ENCODE measurements at regions not wholly inside any gene's neighbourhood (a gene's known extent, or its start where the extent isn't known, plus 50 kb on each side); places are given as distances from the start of the nearest gene placed in this dataset.

GRCh38 chr2:101568969-101569368 is 94.1 kb upstream of the RFX8 start:
- Histone ChIP-seq H3K27me3 (ENCODE audit: control insufficient read depth, insufficient read depth, low read length) (no peaks in the 10 kb centered on the region), H3K4me3 (ENCODE audit: low read depth, low read length) (no peak overlapping the region), H3K36me3 (ENCODE audit: control insufficient read depth, insufficient read depth, low read length) (no peaks in the 10 kb centered on the region)
- no peak for FAIRE-seq
- no peak for DNase-seq (ENCODE audit: low read depth)
- TF ChIP-seq CTCF (IDR thresholded peaks at IDR 0.05; ENCODE audit: insufficient read depth, low read length, severe bottlenecking), result no peak

GRCh38 chr2:101566632-101567228 is 91.8 kb upstream of the RFX8 start:
- no peak for DNase-seq (ENCODE audit: low read depth)
- no peak for TF ChIP-seq CTCF (IDR thresholded peaks at IDR 0.05; ENCODE audit: insufficient read depth, low read length, severe bottlenecking)
- H3K36me3 ChIP-seq (ENCODE audit: control insufficient read depth, insufficient read depth, low read length), result no peaks in the 10 kb centered on the region
- no peak overlapping the region for H3K4me3 ChIP-seq (ENCODE audit: low read depth, low read length)
- no peak for FAIRE-seq
- no peaks in the 10 kb centered on the region for H3K27me3 ChIP-seq (ENCODE audit: control insufficient read depth, insufficient read depth, low read length)

- DNase-seq (ENCODE audit: low read depth), result no peak
- no peak overlapping the region for H3K4me3 ChIP-seq (ENCODE audit: low read depth, low read length)
- no peak for FAIRE-seq
- no peak for TF ChIP-seq CTCF (IDR thresholded peaks at IDR 0.05; ENCODE audit: insufficient read depth, low read length, severe bottlenecking)
- H3K36me3 ChIP-seq (ENCODE audit: control insufficient read depth, insufficient read depth, low read length), result no peaks in the 10 kb centered on the region
- H3K27me3 ChIP-seq (ENCODE audit: control insufficient read depth, insufficient read depth, low read length), result no peaks in the 10 kb centered on the region
Observed at GRCh38 chr2:101563849-101564248, 88.9 kb upstream of the RFX8 start.

GRCh38 chr2:101560780-101561315 is 85.9 kb upstream of the RFX8 start:
- Histone ChIP-seq H3K27me3 (ENCODE audit: control insufficient read depth, insufficient read depth, low read length) (no peaks in the 10 kb centered on the region), H3K36me3 (ENCODE audit: control insufficient read depth, insufficient read depth, low read length) (no peaks in the 10 kb centered on the region), H3K4me3 (ENCODE audit: low read depth, low read length) (no peak overlapping the region)
- no peak for TF ChIP-seq CTCF (IDR thresholded peaks at IDR 0.05; ENCODE audit: insufficient read depth, low read length, severe bottlenecking)
- DNase-seq (ENCODE audit: low read depth), result no peak
- no peak for FAIRE-seq

GRCh38 chr2:101559551-101559950 is 84.6 kb upstream of the RFX8 start:
- H3K4me3 ChIP-seq (ENCODE audit: low read depth, low read length), result no peak overlapping the region
- DNase-seq (ENCODE audit: low read depth), result peak; percentile 22
- TF ChIP-seq CTCF (IDR thresholded peaks at IDR 0.05; ENCODE audit: insufficient read depth, low read length, severe bottlenecking), result no peak
- FAIRE-seq, result no peak
- H3K36me3 ChIP-seq (ENCODE audit: control insufficient read depth, insufficient read depth, low read length), result no peaks in the 10 kb centered on the region
- no peaks in the 10 kb centered on the region for H3K27me3 ChIP-seq (ENCODE audit: control insufficient read depth, insufficient read depth, low read length)
